Amygdala (tissue), 56 donors: ENCODE measurements at regions not wholly inside any gene's neighbourhood (a gene's known extent, or its start where the extent isn't known, plus 50 kb on each side); places are given as distances from the start of the nearest gene placed in this dataset.
"Not testable (repeated sequence)": the region's sequence is repeated elsewhere in the genome, so short reads cannot be mapped to it uniquely, and the experiment has no call there.

ENCODE experiments used
- DNase-seq, 56 donors: peaks; one replicate each; lab custom pipeline; 2025; lab: John Stamatoyannopoulos, UW

GRCh38 chr2:126952216-126952615 is 53.5 kb downstream of the TEX51 start:
- DNase-seq, result no peak

GRCh38 chr2:126953483-126953882 is 54.8 kb downstream of the TEX51 start:
- DNase-seq, result no peak

DNA sequence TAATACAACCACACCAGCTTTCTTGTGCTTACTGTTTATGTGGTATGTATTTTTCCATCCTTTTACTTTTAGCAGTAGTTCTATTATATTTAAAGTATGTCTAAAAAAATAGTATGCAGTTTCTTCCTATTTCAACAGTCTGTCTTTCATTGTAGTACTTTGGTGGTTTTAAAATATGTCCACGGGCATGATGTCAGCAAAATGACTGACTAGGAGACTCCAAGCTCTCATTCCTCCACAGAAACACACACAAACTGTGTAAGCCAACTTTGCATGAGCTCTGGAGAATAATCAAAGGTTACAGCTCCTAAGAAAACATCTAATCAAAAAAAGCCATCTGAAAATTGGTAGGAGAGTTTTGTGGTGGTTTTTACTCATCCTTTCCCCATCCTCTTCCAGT is 56.1 kb downstream of the TEX51 start:
- no peak for DNase-seq

DNA sequence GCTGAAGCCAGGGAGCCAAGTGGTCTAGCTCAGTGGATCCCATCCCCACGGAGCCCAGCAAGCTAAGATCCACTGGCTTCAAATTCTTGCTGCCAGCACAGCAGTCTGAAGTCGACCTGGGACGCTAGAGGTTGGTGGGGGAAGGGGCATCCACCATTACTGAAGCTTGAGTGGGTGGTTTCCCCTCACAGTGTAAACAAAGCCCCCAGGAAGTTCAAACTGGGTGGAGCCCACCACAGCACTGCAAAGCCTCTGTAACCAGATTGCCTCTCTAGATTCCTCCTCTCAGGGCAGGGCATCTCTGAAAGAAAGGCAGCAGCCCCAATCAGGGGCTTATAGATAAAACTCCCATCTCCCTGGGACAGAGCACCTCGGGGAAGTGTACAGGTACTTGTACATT is 58.1 kb downstream of the TEX51 start:
- DNase-seq, result not testable (repeated sequence)

DNA sequence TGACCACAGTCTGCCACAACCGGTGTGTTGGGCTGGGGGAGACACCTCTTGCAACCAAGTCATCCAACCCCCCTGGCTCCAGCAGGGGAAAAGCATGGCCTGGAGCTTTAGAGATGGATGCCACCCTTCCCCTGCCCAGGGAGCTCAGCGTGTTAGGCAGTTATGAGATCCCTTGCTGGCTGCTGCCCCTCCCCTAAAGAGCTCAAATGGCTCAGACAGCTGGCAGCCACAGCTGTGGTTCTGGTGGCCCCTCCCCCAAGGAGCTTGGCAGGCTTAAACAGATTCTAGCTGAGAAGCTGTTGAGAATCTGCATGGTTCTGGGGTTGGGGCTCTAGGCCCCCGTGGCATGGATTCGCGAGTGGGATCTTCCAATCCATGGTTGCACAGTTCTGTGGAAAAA is 64.7 kb downstream of the TEX51 start:
- DNase-seq, result peak in 2 of 56 donors; percentile 3 to 18

DNA sequence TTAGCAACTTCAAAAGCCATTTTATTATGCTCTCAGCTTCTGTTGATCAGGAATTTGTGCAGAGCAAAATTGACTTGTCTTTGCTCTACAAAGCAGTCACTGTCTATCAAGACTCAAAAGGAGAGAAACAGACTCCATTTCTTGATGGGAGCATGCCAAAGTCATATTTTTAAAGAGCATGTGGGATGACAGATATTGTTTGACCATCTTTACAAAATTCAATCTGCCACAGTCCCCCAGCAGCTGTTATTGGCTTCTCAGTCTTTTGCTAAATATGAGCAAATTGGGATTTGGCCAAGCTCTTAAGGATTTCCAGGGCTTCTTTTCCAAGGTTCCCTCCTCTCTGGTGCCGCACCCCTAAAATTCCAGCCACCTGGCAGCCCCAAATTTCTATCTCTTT is 67.9 kb downstream of the TEX51 start:
- no peak for DNase-seq

GRCh38 chr2:126970583-126970982 is 71.9 kb downstream of the TEX51 start:
- DNase-seq, result no peak

- no peak for DNase-seq
Observed at GRCh38 chr2:126971162-126971480, 72.4 kb downstream of the TEX51 start.

- DNase-seq, result peak in 55 of 56 donors; percentile 26 to 89 (median 73)
Observed at GRCh38 chr2:126971481-126972278, 73.0 kb downstream of the TEX51 start.

- DNase-seq, result no peak
Observed at GRCh38 chr2:126972279-126972626, 73.6 kb downstream of the TEX51 start.

- no peak for DNase-seq
Observed at GRCh38 chr2:126973745-126974144, 75.1 kb downstream of the TEX51 start.

GRCh38 chr2:126975671-126976655 is 77.3 kb downstream of the TEX51 start:
- DNase-seq, result no peak

DNA sequence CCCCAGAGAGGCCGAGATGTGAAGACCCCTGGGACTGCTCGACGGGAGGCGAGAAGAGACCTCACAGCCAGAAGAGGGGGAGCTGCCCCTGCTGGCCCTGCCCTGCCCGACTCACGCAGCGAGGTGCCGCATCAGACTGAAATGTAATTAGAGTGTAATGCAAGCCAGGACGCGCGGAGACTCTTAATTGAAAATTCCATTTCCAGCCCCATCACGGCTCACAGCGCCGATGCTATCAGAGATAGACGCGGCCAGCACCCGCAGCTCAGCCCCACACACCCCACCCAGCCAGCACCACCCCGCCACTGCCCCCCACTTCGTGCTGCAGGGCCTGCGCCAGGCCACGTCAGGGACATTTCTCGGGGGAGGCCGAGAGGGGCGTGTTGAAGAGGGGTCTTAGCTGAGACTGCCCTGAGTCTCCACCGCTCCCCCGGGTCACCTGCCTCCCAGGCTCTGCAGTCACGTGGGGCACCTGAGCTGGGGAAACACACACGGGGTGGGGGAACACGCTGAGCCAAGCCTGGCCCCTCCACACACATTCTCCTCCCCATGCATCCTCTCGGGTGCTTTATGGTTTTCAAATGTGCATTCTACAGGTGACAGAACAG is 78.1 kb downstream of the TEX51 start:
- DNase-seq, result no peak

DNA sequence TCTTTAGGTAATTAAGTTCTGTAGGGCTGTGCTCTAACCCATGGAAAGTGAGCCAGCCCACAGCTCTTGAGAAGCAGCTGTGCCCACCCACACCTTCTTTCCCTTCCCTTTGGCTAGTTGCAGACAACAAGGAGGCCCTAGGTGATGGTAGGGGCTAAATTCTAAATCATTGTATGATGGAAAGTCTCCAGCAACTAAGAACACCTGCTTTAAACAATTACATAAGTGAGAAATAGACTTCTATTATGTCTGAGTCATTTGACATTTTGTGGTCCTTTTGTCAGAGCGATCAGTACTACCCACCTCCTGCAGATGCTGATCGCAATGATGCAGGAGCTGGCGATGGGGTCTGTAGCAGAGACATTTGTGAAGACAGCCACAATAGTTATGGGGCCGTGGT is 79.6 kb downstream of the TEX51 start:
- DNase-seq, result no peak

GRCh38 chr2:126979039-126980003 is 80.6 kb downstream of the TEX51 start:
- peak in 36 of 56 donors; percentile 12 to 76 (median 44) for DNase-seq

DNA sequence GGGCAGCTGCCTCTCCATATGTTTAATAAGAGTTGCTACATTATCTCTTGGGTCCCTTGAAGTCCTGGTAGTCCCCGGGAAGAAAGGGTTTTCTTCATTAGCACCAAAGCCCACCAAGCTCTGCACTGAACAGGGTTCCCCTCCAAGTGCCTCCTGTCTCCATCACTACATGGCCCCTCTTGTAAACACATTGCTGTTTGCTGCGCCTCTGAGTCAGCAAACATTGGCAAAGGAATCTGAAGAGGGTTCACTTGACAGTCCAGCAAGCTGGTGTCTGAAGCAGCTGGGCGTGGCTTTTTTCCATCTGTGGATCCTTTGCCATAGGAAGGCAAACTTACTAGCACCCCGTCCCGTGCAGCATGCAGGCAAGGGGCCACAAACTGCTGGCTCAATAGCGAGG is 82.8 kb downstream of the TEX51 start:
- no peak for DNase-seq

DNA sequence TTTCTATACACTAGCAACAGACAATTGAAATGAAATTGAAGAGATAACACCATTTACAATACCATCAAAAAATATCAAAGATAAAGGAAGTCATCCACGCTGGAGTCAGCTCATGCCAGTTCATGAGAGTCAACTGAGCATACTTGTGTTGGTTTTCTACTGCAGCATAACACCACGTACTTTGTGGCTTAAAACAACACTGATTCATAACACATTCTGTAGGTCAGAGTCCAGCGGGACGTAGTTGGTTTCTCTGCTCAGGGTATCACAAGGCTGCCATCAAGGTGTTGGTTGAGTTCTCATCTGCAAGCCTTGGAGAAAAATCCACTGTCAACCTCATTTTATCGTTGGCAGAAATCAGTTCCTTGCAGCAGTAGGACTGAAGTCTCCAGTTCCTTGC is 84.2 kb downstream of the TEX51 start:
- DNase-seq, result no peak

GRCh38 chr2:126986631-126987187 is 88.0 kb downstream of the TEX51 start:
- DNase-seq, result peak in 6 of 56 donors; percentile 12 to 32 (median 20)

GRCh38 chr2:126988482-126988881 is 89.8 kb downstream of the TEX51 start:
- DNase-seq, result no peak

DNA sequence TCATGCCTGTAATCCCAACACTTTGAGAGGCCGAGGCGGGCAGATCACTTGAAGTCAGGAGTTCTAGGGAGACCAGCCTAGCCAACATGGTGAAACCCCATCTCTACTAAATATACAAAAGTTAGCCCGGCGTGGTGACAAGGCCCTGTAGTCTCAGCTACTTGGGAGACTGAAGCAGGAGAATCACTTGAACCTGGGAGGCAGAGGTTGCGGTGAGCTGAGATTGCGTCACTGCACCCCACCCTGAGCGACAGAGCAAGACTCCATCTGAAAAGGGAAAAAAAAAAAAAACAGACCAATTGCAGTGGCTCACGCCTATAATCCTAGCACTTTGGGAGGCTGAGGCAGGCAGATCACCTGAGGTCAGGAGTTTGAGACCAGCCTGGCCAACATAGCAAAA is 90.4 kb downstream of the TEX51 start:
- DNase-seq, result not testable (repeated sequence)
